CD4-positive, alpha-beta T cell treated with Interferon alpha-2 for 1 hour (primary cell): ENCODE measurements at regions not wholly inside any gene's neighbourhood (a gene's known extent, or its start where the extent isn't known, plus 50 kb on each side); places are given as distances from the start of the nearest gene placed in this dataset.
"Not testable (repeated sequence)": the region's sequence is repeated elsewhere in the genome, so short reads cannot be mapped to it uniquely, and the experiment has no call there.

Experiments
- DNase-seq, 2 donors: peaks; one replicate each; pipeline ENCODE4 v3.0.0-alpha.2; 2020 to 2022

DNA sequence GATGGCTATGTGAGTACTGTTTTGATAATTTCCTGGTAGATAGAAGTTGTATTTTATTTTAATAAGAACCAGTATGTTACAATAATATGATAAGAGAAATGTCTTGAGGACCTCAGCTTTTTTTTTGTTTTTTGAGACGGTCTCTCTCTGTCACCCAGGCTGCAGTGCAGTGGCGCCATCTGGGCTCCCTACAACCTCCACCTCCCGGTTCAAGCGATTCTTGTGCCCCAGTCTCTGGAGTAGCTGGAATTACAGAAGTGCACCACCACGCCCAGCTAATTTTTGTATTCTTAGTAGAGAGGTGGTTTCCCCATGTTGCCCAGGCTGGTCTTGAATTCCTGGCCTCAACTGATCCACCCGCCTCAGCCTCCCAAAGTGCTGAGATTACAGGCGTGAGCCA, 968.1 kb upstream of the ADGRL4 start:
- no peak for DNase-seq

- DNase-seq, result no peak
Observed at GRCh38 chr1:79969886-79970285, 963.4 kb upstream of the ADGRL4 start.

- no peak for DNase-seq
Observed at GRCh38 chr1:79966438-79966837, 959.9 kb upstream of the ADGRL4 start.

DNA sequence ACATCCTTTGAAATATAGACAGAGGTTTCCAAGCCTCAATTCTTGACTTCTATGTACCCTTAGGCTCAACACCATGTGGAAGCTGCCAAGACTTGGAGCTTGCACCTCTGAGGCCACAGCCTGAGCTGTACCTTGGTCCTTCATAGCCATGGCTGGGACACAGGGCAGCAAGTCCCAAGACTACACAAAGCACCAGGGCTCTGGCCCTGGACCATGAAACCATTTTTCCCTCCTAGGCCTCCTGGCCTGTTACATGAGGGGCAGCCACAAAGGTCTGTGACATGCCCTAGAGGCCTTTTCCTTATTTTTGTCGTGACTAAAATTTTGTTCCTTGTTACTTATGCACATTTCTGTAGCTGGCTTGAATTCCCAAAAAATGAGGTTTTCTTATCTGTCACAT, 953.1 kb upstream of the ADGRL4 start:
- DNase-seq, result no peak

DNA sequence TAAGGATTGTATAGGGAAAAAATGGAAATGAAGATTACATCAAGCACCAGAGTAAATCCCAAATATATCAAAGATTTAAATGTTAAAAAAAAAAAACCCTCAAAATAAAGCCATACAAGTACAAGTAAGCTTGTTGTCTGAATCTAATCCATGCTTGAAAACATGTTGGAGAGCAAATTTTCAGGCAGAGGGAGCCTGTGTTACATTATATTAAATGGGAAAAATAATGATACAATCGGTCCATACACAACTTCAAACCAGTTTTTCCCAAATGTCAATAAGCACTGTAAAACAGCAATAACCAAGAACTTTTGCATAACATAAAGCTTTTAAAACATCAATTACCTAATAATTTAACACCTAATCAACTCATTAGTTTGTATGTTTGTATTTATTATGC, 949.4 kb upstream of the ADGRL4 start:
- no peak for DNase-seq

DNA sequence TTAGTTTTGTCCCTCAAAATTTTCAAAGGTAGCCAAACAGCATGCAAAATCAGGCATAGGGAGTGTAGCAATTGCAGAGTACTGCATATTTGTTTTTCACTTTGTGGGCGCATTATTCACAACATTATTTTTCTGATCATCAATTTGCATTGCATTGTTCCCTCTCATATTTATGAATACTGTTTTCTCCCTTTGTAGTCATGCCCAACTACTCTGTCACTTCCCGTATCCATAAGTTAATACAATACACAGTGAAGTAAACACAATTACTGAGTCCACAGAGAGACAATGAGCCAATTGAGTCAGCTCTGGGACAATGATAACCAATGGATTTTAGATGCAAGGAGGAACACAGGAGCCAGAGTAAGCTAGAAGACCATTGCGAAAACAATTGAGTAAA, 944.0 kb upstream of the ADGRL4 start:
- DNase-seq, result no peak

- no peak for DNase-seq
Observed at GRCh38 chr1:79945391-79945790, 938.9 kb upstream of the ADGRL4 start.

DNA sequence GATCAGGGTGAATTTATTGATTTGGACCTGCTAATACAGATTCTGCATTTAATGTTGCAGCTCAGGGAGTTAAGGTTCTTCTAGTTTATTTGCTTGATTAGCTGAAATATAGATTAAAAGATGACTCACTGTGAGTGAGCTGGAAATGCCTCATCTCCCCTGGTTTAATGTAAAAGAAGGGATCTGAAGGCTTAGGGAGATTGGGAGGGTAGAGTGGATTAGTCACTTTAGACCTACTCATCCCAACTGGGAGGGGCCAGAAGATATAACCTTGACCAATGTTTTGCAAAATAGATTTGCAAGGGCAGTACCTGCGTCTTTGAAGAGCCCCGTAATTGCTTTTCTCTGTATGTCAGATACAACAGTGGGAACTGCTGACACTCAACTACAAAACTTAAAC, 922.8 kb upstream of the ADGRL4 start:
- DNase-seq, result no peak

DNA sequence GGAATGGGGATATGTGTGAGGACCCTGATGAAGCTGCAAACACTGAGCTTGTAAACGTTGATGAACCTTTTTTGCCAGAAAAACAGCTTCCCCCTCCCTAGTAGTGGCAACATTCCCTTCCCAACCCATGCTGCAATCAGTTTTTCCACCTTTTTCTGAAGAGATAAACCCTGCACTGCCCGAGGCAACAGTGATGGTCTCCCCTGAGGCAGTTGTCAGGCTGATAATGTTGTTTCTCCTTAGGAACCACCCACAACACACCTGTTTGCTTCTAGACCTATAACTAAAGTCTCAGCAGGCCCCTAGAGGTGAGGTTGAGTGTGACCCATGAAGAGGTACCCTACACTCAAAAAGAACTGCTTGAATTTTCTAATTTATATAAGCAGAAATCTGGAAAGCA, 922.4 kb upstream of the ADGRL4 start:
- no peak for DNase-seq

- DNase-seq, result no peak
Observed at GRCh38 chr1:79920960-79921669, 914.6 kb upstream of the ADGRL4 start.

GRCh38 chr1:79914896-79915295, 908.4 kb upstream of the ADGRL4 start:
- no peak for DNase-seq

GRCh38 chr1:79912813-79913212, 906.3 kb upstream of the ADGRL4 start:
- DNase-seq, result no peak

GRCh38 chr1:79903321-79903720, 896.8 kb upstream of the ADGRL4 start:
- no peak for DNase-seq

GRCh38 chr1:79902418-79902817, 895.9 kb upstream of the ADGRL4 start:
- DNase-seq, result no peak

DNA sequence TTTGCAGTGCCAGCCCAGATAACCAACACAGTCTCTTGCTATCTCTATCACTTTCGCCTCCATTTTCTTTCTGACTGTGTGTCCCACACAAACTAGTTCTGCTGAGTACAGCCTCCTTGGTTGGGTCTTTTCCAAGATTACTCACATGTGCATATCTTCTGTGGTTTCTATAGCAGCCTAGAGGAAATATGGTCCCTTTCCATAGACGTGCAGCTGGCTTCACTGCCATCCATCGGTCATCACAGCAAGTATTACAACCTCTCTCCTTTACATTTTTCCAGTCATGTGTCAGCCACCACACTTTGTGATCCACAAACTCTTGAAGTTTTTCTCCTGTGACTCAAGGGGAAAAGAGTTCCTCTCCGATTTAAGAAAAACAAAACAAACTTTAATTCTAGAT, 893.4 kb upstream of the ADGRL4 start:
- no peak for DNase-seq

DNA sequence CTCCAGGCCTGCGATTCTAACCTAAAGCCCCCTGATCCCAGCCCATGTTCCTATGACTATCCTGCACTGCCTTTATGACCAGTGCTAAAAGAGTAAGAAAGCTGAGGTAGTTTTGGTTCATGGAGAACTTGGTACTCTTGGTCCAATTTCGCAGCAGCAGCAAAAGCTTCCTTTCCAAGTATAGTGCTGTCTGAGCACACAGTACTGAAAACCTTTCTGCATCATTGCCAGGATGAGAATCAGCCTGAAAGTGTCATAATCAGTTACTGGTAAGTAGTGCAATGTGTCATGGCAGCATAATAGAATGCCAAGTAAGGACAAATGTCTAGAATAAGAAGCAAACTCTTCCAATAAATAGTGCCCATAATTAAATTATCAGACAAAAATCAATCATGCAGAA, 889.6 kb upstream of the ADGRL4 start:
- no peak for DNase-seq

GRCh38 chr1:79895573-79895972, 889.0 kb upstream of the ADGRL4 start:
- no peak for DNase-seq

- DNase-seq, result not testable (repeated sequence)
Observed at GRCh38 chr1:79894129-79894528, 887.6 kb upstream of the ADGRL4 start.

DNA sequence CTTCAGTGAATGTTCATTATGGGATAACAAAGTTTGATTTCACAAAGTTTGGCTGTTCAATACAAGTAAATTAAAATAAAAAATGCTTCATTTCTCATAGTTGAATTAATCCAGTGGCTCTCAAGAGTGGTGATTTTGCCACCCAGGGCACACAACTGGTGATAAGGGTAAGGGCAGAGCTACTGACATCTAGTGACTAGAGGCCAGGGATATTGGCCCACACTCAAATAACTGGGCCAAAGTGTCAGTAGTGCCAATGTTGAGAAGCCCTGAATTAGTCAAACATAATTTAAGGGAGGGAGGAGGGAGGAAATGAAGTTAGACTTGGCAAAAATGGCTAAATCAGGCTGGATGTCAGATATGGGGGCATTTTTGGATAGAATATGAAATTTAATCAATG, 880.5 kb upstream of the ADGRL4 start:
- no peak for DNase-seq

- no peak for DNase-seq
Observed at GRCh38 chr1:79885101-79885500, 878.6 kb upstream of the ADGRL4 start.

DNA sequence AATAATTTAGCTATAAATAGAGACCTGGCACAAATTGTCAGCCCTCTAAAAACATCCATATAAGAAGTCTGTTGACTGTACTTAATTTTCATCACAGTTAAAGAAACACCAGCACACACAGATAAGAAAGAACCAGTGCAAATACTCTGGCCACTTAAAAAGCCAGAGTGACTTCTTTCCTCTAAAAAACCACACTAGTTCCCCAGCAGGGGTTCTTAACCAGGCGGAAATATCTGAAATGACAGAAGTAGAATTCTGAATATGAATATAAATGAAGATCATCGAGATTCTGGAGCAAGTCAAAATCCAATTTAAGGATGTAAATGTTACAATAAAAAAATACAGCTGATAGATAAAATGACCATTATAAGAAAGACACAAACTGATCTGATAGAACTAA, 870.6 kb upstream of the ADGRL4 start:
- DNase-seq, result no peak

- DNase-seq, result no peak
Observed at GRCh38 chr1:79875187-79875586, 868.7 kb upstream of the ADGRL4 start.

DNA sequence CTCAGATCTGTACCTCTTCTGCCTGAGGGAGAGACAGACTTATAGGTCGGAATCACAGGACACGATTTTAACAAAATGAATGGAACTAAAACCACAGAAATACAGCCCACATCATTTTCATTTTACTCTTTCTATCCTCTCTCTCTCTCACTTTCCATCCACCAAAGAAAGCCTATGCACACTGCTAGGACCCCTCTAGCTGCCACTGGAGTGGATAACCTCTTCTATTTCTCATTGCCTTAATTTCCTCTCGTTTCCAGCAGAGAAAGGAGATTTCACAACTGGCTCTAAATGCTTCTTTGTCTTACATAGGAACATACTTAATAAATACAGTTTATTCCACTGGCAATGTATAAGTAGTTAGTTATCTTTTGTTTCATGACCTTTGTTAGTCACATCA, 867.8 kb upstream of the ADGRL4 start:
- DNase-seq, result no peak

GRCh38 chr1:79859212-79859948, 852.9 kb upstream of the ADGRL4 start:
- no peak for DNase-seq

GRCh38 chr1:79852004-79852403, 845.5 kb upstream of the ADGRL4 start:
- DNase-seq, result no peak
